HG02610 (cell line): ENCODE measurements at regions not wholly inside any gene's neighbourhood (a gene's known extent, or its start where the extent isn't known, plus 50 kb on each side); places are given as distances from the start of the nearest gene placed in this dataset.

Experiments used
- ATAC-seq: cut with Tn5 transposase; IDR thresholded peaks from one replicate; pipeline ENCODE4 v1.9.1; 2021; ENCODE audit warnings: mild to moderate bottlenecking, moderate library complexity; ENCODE audit not compliant: unreplicated experiment

- ATAC-seq = no peak
These were observed 752.2 kb downstream of the DCDC2C start for GRCh38 chr2:4455486-4456155.

GRCh38 chr2:4464634-4465266, 761.4 kb downstream of the DCDC2C start:
- ATAC-seq = no peak

GRCh38 chr2:4465671-4466070, 762.3 kb downstream of the DCDC2C start:
- no peak for ATAC-seq

GRCh38 chr2:4475618-4476017, 772.2 kb downstream of the DCDC2C start:
- no peak for ATAC-seq

- no peak for ATAC-seq
These were observed 779.7 kb downstream of the DCDC2C start for GRCh38 chr2:4483050-4483449.

GRCh38 chr2:4486971-4487370, 783.6 kb downstream of the DCDC2C start:
- no peak for ATAC-seq

GRCh38 chr2:4499316-4500030, 796.1 kb downstream of the DCDC2C start:
- ATAC-seq = no peak

GRCh38 chr2:4501525-4501924, 798.1 kb downstream of the DCDC2C start:
- no peak for ATAC-seq

GRCh38 chr2:4502230-4502843, 799.0 kb downstream of the DCDC2C start:
- ATAC-seq = no peak

- ATAC-seq = no peak
These were observed 804.3 kb downstream of the DCDC2C start for GRCh38 chr2:4507661-4508060.

- ATAC-seq = no peak
These were observed 812.7 kb downstream of the DCDC2C start for GRCh38 chr2:4515871-4516761.

- ATAC-seq = no peak
These were observed 815.2 kb downstream of the DCDC2C start for GRCh38 chr2:4518596-4518995.

GRCh38 chr2:4522498-4523421, 819.4 kb downstream of the DCDC2C start:
- no peak for ATAC-seq

GRCh38 chr2:4527416-4527815, 824.0 kb downstream of the DCDC2C start:
- no peak for ATAC-seq

- ATAC-seq = no peak
These were observed 824.9 kb downstream of the DCDC2C start for GRCh38 chr2:4528246-4528645.

GRCh38 chr2:4528773-4529172, 825.4 kb downstream of the DCDC2C start:
- no peak for ATAC-seq

GRCh38 chr2:4529738-4530137, 826.4 kb downstream of the DCDC2C start:
- no peak for ATAC-seq

GRCh38 chr2:4530231-4530630, 826.9 kb downstream of the DCDC2C start:
- no peak for ATAC-seq

- no peak for ATAC-seq
These were observed 830.4 kb downstream of the DCDC2C start for GRCh38 chr2:4533806-4534205.

GRCh38 chr2:4539121-4539520, 835.7 kb downstream of the DCDC2C start:
- ATAC-seq = no peak
